ENCODE measurements at regions not wholly inside any gene's neighbourhood (a gene's known extent, or its start where the extent isn't known, plus 50 kb on each side); places are given as distances from the start of the nearest gene placed in this dataset.

DNA sequence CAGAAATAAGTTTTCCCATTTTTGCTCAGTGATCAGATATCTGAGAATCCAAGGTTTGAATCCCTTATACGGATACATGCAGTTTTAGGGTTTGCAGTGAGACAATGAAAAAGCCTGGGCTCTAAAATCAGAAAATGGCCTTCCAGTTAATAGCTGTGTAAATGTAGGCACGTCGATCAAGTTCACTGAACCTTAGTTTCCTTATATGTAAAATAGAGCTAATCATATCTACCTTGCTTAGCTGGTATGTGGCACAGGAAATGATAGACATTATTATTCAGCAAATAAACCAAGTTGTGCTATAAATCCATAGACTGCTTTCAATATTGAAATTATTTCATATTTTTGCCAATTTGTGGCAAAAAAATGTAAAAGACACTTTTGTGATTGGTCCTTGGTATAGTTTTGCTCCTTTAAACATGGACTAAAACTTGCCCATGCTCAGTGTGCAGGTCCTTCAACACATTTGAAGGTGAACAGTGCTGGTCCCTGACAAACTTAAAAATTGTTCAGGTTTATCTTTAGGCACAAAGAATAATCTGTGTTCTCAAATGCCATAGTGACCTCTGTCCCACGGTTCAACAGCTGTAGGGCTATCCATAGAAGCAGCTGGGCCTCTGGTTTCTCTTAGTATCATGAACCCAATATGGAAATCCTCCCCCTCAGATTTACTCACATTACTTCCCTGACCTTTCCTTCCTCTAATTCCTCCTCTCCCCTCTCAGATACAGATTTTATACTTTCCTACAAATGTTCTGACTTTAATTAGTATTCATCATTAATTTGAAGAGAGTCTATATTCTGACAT, 51.0 kb downstream of the CCDC54 start:
- Histone ChIP-seq H3K27ac (no peak overlapping the region), H3K4me3 (no peak overlapping the region)
- DNase-seq (ENCODE audit: low spot score), result no peak
- TF ChIP-seq, protein P1, sequence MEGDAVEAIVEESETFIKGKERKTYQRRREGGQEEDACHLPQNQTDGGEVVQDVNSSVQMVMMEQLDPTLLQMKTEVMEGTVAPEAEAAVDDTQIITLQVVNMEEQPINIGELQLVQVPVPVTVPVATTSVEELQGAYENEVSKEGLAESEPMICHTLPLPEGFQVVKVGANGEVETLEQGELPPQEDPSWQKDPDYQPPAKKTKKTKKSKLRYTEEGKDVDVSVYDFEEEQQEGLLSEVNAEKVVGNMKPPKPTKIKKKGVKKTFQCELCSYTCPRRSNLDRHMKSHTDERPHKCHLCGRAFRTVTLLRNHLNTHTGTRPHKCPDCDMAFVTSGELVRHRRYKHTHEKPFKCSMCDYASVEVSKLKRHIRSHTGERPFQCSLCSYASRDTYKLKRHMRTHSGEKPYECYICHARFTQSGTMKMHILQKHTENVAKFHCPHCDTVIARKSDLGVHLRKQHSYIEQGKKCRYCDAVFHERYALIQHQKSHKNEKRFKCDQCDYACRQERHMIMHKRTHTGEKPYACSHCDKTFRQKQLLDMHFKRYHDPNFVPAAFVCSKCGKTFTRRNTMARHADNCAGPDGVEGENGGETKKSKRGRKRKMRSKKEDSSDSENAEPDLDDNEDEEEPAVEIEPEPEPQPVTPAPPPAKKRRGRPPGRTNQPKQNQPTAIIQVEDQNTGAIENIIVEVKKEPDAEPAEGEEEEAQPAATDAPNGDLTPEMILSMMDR (IDR thresholded peaks at IDR 0.05), result no peak

DNA sequence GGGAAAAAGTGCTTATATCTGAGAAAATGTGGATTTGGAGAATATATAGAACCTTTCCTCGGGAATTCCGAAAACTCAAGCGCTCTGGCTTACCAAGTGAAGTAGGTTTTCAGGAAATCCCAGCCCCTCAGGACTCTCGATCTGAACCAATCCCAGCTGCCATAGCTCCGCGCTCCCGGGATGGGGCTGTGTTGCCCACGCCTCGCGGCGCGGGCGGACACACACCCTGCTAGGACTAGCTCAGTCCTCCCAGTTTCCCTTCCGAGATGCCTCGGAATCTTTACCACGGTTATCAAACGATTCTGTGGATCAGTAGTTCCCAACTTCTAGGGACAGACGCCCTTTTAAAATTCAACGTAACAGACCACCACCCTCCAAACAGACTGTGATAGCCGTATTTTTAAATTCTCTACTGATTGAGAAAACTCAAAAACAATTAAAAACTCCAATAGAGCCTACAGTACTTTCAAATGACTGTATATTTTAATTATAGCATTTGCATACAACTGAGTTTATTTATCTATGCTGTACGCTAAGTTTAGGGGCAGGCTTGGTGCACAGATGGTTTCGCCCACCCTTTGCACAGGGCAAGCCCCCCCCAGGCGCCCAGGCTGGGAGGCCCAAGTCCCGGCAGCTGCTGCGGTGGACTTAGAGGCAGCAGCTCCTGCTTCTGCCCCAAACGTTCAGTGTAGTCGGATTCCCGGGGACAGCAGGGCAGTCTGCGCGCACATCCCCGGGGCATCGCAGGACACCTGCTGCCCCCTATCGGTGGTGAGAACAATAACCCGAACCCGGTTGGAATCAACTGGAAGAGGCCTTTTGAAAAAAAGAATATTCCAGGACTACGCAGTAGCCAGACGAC, 52.3 kb downstream of the CCDC54 start:
- TF ChIP-seq, protein P1 (IDR thresholded peaks at IDR 0.05), result peak; percentile 69
- H3K4me3 ChIP-seq, result peak overlapping the region; percentile 95
- H3K27ac ChIP-seq, result peak overlapping the region; percentile 97 to 99
- peak; percentile 88 for DNase-seq (ENCODE audit: low spot score)

DNA sequence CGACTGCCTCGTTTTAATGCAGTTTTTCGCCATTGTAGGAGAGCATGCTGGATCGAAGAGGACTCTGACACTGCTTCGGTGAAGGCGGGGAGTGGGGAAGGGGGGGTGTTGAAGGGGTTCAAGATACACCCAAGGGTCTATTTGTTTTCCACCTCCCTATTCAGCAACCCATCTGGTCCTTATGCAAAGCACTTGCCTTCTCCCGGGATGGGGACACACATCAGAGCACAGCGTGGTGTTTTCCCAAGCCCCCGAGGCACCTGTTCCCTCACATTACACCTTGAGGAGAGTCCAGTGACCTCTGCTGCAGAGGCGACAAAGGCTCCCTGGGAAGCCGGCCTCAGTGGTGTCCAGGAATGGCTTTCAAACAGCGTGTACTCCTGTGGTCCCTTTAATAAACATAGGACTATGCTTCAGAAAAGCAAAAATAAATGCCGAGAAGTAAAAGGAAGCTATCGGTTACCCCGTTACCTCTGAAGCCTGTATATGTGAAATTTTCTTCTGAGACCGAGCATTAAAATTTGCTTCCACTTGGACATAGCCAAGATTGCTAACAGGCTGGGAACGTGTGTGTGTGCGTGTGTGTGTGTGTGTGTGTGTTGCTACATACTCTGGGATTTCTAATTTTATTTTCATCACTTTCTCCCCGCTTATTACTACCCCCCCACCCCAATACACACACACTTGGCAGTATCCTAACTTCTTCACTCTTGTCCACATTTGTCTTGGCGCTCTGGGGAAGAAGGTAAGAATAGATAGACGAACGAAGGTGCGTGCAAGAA, 53.2 kb downstream of the CCDC54 start:
- DNase-seq (ENCODE audit: low spot score), result no peak
- peak overlapping the region; percentile 95 for H3K4me3 ChIP-seq
- peak overlapping the region; percentile 97 to 99 for H3K27ac ChIP-seq
- TF ChIP-seq, protein P1 (IDR thresholded peaks at IDR 0.05), result no peak

DNA sequence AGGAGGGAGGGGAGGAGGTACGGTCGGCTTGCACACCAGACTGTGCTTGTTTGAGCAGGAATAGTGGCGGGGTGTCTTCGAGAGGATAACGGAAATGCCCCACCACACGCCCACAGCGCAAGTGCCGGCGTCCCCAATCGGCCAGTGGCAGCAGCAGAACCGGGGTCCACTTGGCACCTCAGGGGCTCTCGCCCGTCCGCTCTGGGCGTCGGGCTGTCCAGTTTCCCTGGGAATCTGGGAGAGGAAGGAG, 53.7 kb downstream of the CCDC54 start:
- peak overlapping the region; percentile 95 for H3K4me3 ChIP-seq
- no peak for DNase-seq (ENCODE audit: low spot score)
- TF ChIP-seq, protein P1 (IDR thresholded peaks at IDR 0.05), result no peak
- H3K27ac ChIP-seq, result peak overlapping the region; percentile 97 to 99

DNA sequence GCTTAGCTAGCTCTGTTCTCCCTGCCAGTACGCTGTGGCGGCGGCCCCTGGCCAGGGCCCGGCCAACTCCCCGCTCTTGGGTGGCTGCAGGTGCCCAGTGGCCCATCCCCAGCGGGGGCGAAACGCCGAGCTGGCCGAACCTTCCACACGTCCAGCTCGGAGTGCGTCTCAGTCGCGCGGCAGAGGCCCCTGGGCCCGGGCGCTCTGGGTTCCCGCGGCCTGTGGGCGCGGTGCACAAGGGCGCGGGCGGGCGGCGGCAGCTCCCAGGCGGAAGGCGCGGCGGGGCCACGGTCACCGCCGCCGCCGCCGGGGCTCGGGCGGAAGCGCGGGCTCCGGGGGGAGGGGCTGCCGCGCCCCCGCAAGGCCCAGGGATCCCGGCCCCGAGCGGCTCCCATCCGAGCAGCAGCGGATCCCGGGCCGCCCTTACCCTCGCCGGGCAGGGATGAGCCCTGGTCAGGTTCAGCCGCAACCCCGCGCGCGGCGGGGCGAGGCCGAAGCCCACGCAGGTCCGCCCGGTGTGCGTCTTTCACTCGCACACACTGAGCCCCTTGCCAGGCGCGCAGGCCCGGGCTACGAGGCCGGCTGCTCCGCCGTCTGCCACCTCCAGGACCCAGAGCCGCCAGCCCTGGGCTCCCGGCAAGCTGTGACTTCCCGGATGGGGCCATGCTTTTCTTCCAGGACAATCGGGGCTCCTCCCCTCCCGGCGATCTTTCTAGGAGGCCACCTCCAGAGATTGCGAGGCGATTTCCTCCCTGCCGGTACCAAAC, 54.2 kb downstream of the CCDC54 start:
- Histone ChIP-seq H3K27ac (peak overlapping the region; percentile 97 to 99), H3K4me3 (peak overlapping the region; percentile 95)
- TF ChIP-seq, protein P1 (IDR thresholded peaks at IDR 0.05), result no peak
- peak; percentile 85 for DNase-seq (ENCODE audit: low spot score)

DNA sequence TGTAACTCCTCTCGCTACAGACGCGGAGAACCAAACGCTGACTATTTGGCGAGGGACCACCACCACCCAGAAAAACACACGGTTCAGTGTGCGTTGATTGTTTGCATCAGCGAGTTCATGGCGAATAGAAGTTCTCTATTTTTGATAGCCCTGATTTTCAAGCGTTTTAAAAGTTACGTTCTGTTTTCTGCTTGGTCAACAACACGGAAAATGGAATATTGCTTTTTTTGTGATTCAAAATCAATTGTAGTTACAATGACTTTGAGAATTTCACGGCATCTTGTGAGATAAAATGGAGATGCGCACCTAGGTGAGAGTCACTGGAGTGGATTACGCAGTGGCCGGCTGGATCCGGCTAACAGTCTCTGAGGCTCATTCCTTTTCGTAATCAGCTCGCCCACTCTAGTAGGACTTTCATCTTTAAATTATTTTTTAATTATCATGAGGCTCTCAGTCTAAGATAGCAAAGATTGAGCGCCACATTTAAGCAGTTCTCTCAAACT, 54.8 kb downstream of the CCDC54 start:
- Histone ChIP-seq H3K4me3 (peak overlapping the region; percentile 95), H3K27ac (peak overlapping the region; percentile 97 to 99)
- TF ChIP-seq, protein P1 (IDR thresholded peaks at IDR 0.05), result no peak
- no peak for DNase-seq (ENCODE audit: low spot score)
